Fibroblast of skin of back (primary cell): ENCODE measurements at regions not wholly inside any gene's neighbourhood (a gene's known extent, or its start where the extent isn't known, plus 50 kb on each side); places are given as distances from the start of the nearest gene placed in this dataset.
A peak's percentile ranks its signal among the peaks of the same experiment; 100 is the strongest.
"Not testable (repeated sequence)": the region's sequence is repeated elsewhere in the genome, so short reads cannot be mapped to it uniquely, and the experiment has no call there.

Experiments used
- DNase-seq: peaks from one replicate; pipeline ENCODE4 v3.0.0-alpha.2; 2013

DNA sequence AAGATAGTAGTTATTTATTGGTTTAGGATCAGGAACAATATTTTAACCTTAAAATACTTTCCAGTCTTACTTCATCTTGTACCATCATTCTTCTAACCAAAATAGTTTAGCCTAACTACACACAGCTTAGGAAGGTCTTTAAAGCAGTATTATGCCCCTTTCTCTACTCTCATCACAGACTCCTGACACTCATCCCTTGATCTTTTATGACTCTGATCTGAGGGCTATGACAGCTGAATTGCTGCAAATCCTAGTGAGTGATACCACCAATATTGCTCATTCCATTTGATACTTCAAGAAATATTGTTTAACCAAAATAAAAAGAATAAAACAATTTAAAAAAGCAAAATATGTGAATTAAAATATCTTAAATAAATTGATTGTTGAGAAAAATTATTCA, 746.6 kb upstream of the ACO1 start:
- no peak for DNase-seq

DNA sequence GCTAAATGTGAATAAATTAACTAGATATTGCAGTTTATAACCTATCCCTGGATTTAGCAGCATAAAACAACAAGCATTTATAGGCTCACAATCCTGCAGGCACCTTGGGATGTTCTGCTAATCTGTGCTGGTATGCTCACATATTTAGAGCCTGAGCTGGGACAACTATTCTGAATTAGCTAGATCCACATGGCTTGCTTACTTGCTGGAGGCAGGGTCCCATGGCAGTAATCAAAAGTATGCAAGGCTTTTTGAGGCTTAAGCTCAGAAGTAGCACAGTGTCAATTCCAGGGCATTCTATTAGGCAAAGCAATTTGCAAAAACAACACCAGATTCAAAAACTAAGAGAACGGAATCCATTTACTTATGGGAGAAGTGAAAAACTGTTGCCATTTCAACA, 745.0 kb upstream of the ACO1 start:
- peak; percentile 2 for DNase-seq

DNA sequence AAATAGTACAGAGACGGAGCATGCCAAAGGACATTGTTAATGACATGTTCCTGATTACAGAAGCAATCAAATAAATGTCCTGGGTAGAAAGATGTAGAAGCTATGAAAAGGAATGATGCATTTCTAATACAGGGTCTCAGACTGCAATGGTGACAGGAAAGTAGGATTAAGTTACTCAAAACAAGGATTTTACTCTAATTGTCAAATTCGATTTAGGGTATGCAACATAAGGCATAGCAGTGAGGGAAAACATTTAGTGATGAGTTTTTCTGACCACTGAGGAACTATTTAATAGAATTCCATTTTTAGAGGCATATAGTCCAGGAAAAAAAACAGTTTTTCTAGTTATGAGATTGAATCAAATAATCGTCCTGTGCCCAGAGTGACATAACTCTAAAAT, 715.1 kb upstream of the ACO1 start:
- DNase-seq: no peak

DNA sequence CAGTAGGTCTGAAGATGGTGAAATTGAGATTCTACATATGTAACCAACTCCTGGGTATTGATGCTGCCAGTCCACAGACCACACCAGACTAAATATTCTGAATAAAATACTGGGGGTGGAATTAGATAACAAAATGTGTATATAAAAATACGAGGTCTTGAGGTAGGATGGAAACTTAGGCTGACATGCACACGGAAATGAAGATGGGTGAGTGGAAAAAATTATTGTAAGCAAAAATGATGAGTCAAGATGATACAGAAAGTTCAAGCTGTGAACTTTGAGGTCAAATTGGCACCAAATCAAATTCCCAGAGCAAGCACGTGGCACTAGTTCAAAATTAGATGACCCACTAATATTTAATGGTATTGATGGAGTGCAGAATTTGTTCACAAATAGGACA, 713.4 kb upstream of the ACO1 start:
- no peak for DNase-seq

DNA sequence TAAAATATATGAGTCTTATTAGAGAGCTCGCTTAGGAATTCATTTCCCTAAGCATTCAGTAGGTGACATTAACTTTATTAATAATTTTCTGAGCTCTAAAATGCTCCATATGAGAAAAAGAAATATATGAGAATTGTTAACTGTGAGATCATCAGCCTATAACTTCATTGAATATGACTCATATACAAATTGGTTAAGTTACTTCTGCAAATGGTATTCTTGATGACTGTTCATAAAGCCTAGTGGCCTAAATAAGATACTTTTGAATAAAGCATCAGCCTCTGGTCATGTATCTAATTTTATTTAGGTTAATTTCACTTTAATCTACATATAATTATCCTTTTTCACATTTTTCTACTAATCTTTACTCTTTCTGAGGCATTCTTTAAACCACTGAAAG, 710.2 kb upstream of the ACO1 start:
- DNase-seq: peak; percentile 59

DNA sequence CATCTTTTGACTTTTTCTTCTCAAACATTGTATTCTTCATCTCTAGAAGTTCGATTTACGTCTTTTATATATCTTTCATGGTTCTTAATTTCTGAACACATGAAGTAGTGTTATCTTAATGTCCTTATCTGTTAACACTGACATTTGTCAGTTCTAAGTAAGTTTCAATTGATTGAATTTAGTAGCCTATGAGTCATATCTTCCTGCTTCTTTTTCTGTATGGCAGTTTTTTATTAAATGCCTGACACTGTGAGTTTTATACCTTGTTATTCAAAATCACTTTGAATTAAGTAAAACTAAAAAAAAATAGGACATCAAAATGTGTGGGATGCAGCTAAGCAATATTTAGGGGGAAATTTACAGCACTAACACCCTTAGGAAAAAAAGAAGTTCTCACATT, 707.0 kb upstream of the ACO1 start:
- DNase-seq: no peak

DNA sequence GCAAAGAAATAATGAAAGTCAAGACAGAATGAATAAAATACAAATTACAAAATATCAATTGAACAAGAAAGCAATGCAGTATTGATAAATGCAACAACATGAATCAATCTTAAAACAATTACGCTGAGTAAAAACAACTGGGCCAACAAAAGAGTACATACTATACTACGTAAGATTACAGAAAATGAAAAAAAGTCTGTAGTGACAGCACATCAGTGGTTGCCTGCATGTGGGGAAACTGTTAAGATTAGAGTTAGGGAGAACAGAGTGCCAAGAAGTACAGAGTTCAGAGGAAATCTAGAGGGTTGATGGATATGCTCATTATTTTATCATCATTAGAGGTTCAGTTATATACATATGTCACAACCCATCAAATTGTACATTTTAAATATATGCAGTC, 706.6 kb upstream of the ACO1 start:
- DNase-seq: no peak

DNA sequence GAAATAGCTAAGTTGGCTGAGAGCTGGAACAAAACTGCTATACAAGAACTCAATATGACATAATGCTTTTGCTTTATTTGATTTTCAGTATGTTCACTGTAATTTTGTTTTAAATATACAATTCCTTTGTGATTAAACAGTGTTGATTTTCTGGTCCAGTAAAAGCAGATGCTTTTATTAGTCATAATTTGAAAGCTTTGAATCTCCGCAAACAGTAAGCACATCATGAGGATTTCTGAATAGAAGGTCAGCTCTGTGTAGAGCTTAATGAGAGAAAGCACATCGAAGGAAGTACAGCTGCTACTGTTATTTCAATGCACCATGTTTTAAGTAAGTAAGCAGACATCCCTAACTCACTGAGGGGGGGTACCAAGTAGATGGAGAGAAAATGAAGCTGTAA, 701.3 kb upstream of the ACO1 start:
- peak; percentile 11 for DNase-seq

DNA sequence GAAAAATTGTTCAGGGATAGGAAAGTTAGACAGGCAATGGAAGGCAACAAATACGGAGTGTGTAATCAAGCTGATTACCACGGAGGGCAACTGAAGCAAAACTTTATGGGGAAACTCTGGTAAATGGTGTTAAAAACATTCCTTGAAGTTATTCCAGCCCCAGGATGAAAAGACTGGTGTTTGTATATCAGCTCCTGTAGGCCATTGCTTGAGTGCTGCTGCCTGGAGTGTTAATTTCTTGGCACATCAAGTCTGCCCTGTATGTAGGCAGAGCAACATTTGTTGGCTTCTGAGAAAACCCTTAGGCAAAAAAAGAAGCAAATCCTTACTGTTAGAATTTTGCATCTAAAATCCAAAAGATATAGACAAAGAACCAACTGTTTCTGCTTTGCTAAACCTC, 686.5 kb upstream of the ACO1 start:
- DNase-seq: no peak

DNA sequence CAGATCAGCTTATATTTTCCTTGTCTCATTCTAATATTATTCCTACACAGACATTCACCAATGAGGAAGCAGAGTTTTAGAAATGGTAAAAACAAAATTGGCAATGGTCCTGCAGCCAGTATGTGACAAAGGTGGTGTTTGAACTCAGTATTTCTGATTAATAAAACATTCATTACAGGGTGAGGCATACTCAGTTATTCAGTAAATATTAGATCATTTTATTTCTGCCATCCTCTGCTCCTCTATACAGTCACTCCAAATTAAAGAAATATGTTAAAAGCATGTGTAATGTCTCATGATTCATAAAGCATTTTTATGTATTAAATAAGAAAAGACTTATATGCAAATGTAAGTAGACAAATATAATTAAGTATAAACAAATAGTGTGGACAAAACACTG, 684.6 kb upstream of the ACO1 start:
- DNase-seq: no peak

DNA sequence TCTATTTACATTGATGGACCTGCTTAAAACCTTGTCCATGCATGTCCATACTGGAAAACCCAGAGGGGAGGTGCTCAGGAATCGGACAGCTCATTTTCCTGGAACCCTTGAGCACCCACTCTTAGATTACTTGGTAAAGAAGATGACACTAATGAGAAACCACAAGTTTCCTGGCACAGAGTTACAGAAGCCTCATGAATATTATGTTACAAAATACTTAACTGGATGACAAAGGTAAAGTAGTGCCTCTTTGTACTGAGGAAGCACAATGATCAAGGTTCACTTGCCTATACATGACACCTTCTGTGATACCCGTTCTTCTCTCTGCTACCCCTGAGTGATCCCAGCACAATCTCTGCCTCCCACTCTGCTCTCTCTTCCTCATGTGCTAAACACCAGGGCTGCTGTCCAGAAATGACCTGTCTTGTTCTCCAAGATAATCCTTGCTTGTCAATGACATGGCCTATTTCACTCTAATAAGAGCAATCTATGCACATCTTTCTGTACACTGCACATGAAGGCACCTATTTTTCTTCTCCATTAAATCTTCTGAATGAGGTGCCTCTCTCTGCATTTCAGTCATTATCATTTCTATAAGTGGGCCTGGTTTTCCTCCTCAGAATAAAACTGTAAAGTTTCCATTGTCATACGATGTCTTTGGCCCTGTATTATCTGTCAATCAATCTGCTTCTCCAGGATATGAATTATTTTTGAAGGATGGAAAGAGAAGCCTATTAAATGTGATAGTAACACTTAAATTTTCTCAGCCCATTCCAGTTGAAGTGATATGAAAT, 684.0 kb upstream of the ACO1 start:
- peak; percentile 4 for DNase-seq

DNA sequence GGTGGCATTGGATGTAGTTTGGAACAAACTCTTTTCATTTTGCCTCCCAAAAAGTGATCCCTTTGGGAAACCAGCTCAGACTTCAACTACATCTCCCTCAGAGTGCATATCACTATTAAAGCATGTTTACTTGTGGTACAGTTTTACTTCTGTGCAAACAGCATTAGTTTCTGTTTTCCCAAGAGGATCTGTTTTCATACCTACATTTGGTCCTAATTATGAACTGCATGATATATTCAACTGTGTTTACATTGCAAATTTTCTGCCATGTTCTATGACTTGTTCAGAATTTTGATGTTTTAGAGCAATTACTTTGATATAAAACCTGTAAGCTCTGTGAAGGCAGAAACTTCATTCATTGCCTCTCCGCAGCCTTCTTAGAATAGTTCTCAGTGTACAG, 681.5 kb upstream of the ACO1 start:
- peak; percentile 24 for DNase-seq

DNA sequence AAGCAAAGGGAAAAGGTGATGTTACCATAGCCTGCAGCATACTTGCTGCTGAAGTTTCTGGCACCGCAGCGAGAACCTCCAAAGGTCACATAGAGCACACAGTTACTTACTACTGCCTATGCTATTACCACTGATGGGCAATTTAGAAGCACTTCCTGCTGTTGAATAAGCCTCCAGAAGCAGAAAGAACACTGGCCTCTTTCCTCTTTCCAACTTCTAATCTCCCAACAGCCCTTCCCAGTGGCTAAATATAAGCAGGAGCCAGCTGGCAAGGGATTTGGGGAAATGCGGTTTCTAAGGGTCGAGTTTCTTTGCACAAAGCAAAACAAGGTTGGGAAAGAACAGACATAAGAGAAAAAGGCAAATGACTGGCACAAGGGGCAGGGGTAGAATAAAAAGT, 669.2 kb upstream of the ACO1 start:
- no peak for DNase-seq

DNA sequence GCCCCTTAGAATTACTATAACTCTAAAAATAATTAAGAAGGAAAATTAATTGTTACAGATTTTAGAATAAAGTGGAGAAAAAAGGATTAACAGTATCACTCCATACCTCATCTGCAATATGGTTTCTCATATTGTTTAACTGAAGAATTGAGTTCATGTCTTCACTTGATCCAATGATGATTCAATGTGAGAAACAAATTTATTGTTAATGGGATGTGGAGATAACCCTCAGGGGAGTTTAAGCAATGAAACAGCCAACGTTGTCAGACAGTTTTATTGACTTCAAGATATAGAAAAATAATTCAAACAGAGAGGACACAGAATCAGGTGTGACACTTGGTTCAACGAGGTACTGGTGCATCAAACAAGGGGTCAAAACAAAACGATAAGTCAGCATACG, 665.2 kb upstream of the ACO1 start:
- DNase-seq: no peak

DNA sequence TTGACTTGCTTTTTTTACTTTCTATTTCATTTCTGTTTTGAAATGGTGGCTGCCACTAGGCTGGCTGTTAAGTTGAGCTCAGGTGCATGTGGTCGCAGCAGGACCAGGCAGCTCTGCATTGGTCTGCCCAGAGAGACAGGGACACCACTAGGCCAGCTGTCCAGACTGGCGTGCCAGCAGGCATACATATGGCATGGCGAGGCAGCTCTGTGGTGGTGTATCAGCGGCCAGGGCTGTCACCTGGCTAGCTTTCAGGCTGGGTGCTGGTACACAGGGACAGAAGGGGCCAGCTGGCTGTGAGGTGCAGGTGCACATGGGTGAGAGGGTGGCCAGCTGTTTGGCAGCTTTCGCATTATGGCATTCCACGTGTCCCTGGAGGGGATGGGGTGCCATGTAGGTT, 654.0 kb upstream of the ACO1 start:
- DNase-seq: no peak

DNA sequence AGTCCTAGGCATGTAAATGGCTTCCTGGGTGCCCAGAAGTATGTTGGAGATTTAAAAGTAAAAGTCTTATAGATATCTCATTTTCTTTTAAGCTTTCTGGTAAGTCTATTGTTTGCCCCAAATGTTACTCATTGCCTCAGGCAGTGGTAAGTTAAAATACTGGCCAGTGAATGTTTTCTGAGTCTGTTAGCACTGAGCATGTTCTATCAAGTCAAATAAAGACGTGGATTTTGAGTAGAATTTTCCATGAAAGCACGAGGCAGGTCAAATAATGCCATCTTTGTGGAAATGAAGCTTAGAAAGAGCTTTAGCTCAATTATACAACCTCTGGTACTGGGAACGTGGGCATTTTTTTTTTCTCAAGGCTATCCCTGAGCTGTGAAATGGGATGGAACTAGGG, 651.3 kb upstream of the ACO1 start:
- DNase-seq: no peak

DNA sequence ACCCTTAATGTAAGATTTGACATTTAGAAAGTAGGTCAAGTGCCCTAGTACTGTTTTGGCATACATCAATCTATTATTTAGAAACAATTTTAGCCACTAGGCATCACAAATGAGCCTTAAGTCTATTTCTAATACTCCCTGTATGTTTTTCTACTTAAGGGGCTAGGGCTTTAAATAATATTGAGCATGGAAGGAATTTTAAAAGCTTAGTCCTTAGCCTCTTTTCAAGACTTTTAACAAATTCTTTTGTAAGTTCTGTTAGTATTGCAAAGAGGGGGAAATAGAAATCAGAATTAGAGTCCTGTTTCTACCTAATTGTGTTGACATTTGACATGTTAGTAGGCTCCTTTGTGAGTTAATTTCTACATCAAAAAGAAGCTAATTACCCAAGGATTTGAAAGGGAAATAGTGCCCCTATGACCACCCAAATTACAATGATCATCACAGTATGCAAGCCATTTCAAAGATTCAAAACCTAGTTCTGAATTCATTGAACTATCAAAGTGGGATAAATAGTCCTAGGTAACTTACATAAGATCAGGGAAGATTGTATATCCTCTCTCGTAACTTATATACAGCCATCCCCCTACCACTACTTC, 647.8 kb upstream of the ACO1 start:
- DNase-seq: no peak

DNA sequence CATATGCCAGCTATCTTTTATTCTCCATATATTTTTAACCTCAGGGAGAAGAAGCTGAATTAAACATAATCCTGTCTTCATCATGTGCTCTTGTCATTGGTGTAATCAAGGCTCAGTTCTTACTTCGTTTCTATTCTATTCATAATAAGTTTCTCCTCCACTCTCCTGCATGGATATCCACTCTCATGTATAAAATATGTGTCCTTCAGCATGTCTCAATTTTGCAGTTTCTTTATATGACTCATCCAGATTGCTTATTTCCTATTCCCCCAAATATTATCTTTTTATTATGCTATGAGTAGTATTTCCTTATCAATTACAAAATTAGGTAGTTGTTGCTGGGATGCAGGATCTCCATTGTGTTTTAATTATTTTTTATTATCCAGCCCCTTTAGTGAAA, 643.7 kb upstream of the ACO1 start:
- DNase-seq: peak; percentile 38

DNA sequence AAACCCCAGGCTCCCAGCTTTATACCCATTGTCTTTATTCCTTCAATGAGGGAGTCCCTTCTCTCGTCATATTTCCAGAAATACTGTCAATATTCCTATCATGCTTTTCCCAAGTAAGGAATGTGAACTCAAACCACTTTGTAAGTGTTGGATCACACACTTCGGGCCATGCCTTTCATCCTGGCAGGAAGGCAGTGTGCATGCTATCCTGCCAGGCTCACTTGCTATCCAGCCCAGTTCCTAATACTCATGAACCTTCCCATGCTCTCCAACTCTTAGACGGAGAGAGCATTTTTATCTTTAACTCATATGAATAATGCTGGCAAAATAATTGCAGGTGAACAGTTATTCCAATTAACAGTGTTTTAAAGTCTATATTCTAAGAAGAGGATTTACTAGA, 639.9 kb upstream of the ACO1 start:
- DNase-seq: no peak

DNA sequence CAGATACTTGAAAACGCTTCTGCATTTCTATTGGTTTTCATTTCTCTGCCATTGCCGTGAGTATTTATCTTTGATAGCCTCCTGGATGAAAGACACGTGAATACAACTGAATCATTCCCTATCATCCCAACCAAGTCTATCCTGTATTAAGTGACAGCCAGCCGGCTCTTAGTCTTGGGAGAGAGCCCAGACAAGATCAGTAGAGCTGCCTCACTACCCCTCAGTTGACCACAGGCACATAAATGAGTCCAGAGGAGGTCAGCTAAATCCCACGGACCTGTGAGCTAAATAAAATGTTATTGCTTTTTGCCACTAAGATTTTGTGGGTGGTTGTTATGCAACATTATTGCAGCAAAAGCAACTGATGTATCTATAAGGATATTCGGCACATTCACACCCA, 639.0 kb upstream of the ACO1 start:
- no peak for DNase-seq

DNA sequence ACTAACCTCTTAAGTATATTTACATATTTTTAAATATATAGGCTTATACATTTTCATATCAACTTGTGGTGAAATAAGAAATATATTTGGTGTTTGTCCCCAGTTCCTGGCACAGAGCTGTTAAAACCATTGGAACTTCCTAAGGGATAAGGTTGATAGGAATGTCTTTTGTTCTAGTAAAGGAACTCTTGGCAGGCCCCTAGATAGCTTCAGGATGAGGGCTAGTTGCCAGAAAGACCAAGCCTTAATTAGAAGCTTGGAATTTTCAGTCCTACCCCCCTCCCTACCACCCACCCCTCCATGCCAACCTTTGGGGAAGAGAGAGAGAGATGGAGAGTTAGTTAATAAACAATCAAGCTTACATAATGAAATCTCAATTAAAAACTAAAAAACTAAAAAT, 638.6 kb upstream of the ACO1 start:
- DNase-seq: no peak

DNA sequence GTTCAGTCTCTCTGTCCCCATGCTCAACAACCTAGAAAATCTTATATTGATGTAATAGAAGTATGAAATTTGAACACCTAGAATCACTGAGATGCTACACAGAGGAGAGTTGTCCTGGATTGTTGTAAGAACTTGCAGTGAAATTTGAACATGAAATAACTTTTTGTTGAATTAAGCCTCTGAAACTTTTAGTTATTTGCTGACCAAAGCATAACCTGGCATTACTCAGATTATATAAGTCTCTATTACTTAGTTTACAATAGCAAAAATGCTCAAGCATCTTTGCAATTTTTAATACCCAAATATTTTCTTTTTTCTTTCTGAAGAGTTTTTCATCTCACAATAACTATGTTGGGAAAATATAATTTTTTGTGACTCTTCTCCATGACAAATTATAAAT, 630.7 kb upstream of the ACO1 start:
- DNase-seq: no peak

DNA sequence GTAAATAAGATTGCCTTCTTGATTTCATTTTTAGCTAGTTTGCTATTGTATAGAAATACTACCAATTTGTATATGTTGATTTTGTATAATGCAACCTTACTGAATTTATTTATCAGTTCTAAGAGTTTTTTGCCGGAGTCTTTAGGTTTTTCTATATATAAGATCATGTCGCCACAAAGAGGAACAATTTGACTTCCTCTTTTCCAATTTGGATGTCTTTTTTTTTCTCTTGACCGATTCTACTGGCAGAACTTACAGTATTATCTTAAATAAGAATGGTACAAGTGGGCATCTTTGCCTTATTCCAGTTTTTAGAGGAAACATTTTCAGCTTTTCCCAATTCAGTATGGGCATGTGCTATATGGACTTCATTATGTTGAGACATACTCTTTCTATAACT, 624.7 kb upstream of the ACO1 start:
- DNase-seq: no peak

DNA sequence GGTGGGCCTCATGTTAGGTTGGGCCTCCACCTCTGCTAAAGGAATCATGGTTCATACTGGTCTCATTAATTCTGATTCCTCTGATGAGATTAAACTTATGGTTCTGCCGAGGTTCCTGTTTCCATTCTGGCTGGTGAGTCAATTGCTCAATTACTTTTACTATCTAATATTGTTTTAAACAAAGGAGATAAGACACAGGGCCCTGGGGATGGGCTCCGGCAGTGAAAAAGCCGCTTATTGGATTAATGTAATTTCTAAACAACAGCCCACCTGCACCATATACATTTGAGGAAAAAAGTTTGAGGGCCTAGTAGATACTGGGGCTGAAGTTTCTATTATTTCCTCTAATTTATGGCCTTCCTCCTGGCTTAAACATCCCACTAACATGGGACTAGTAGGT, 610.4 kb upstream of the ACO1 start:
- DNase-seq: not testable (repeated sequence)

DNA sequence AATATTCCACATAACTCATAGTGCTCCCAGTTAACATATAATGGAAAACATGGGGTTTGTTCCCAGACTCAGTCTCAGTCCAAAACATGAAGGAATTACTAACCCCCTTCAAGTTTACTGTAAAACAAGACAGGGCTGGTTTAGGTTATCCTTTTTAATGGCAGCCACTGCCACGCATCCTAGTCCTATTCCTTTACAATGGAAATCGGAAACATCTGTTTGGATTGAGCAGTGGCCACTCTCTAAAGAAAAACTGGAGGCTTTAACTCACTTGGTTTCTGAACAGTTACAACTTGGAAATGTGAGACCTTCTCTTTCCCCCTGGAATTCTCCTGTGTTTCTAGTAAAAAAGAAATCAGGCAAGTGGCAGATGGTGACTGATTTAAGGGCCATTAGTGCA, 609.9 kb upstream of the ACO1 start:
- no peak for DNase-seq
